Smooth muscle cell (in vitro differentiated cells): ENCODE measurements at regions not wholly inside any gene's neighbourhood (a gene's known extent, or its start where the extent isn't known, plus 50 kb on each side); places are given as distances from the start of the nearest gene placed in this dataset.

Experiments used
- DNase-seq: peaks from one replicate; lab custom pipeline; 2025; ENCODE audit not compliant: unreplicated experiment; lab: John Stamatoyannopoulos, UW
- H2AFZ ChIP-seq: fragments of 200-600 bp; sonication (generic); 2 replicates; pipeline ENCODE4 v1.6.0; 2016; ENCODE audit warnings: antibody characterized with exemption, low read depth, mild to moderate bottlenecking
- H3F3A ChIP-seq: fragments of 200-600 bp; sonication (generic); 2 replicates; pipeline ENCODE4 v1.6.0; 2017; ENCODE audit warnings: antibody characterized with exemption, low read depth
- H3K27ac ChIP-seq: fragments of 200-600 bp; sonication (generic); 2 replicates; pipeline ENCODE4 v1.5.1; 2016; ENCODE audit warnings: low read depth, mild to moderate bottlenecking
- H3K27me3 ChIP-seq: fragments of 200-600 bp; sonication (generic); 2 replicates; pipeline ENCODE4 v1.6.1; 2016; ENCODE audit warnings: low read depth, mild to moderate bottlenecking
- H3K36me3 ChIP-seq: fragments of 200-600 bp; sonication (generic); 2 replicates; pipeline ENCODE4 v1.5.1; 2016; ENCODE audit warnings: low read depth
- H3K4me1 ChIP-seq: fragments of 200-600 bp; sonication (generic); 2 replicates; pipeline ENCODE4 v1.5.1; 2016; ENCODE audit warnings: low read depth
- H3K4me2 ChIP-seq: fragments of 200-600 bp; sonication (generic); 2 replicates; pipeline ENCODE4 v1.6.0; 2016; ENCODE audit warnings: mild to moderate bottlenecking
- H3K4me3 ChIP-seq: fragments of 200-600 bp; sonication (generic); 2 replicates; pipeline ENCODE4 v1.5.1; 2016; ENCODE audit warnings: mild to moderate bottlenecking
- H3K79me2 ChIP-seq: fragments of 200-600 bp; sonication (generic); 2 replicates; pipeline ENCODE4 v1.6.0; 2016; ENCODE audit warnings: low read depth, mild to moderate bottlenecking
- H3K9ac ChIP-seq: fragments of 200-600 bp; sonication (generic); 2 replicates; pipeline ENCODE4 v1.6.0; 2016; ENCODE audit warnings: low read depth
- H3K9me3 ChIP-seq: fragments of 200-600 bp; sonication (generic); replicated peaks from 2 replicates; pipeline ENCODE4 v1.5.1; 2016; ENCODE audit warnings: low read depth
- H4K20me1 ChIP-seq: fragments of 200-600 bp; sonication (generic); 2 replicates; pipeline ENCODE4 v1.6.0; 2016; ENCODE audit warnings: low read depth
- CTCF ChIP-seq: fragments of 200-600 bp; sonication (generic); IDR thresholded peaks from 2 replicates; pipeline ENCODE4 v1.5.1; 2017; ENCODE audit warnings: borderline replicate concordance, mild to moderate bottlenecking, antibody characterized with exemption; ENCODE audit not compliant: insufficient read depth, poor library complexity, severe bottlenecking
- WGBS: methylation state at CpG from one replicate; pipeline ENCODE4 v1.1.7; 2016; ENCODE audit warnings: low lambda C conversion rate; 5-methylcytosine and 5-hydroxymethylcytosine counted together

DNA sequence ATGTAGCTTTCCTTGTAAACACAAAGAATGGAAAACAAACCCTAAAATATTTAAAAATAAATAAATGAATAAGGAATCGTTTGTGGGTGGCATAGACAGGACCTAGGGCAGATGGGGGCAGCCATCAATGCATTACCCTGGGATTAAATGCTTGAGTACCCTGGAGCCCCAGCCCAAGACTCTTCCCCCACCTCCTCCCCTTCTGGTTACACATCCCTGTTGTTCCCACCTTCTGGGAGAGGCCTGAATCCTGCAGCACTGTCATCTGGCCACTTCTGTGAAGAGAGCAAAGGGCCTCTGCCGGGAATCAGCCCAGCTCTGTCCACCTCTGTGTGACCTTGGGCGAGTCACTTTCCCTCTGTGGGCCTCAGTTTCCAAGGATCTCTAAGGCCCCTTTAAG, 61.6 kb upstream of the COL13A1 start:
- TF ChIP-seq CTCF: no peak
- DNase-seq: no peak
- no peak overlapping the region for H3K9ac ChIP-seq
- no peak overlapping the region for H3K27ac ChIP-seq
- no peaks in the 10 kb centered on the region for H3K79me2 ChIP-seq
- H3K4me2 ChIP-seq: no peak overlapping the region
- no peaks in the 10 kb centered on the region for H3F3A ChIP-seq
- H3K36me3 ChIP-seq: no peaks in the 10 kb centered on the region
- 91% methylated on average over 3 of the region's 3 CpGs for WGBS
- no peaks in the 10 kb centered on the region for H3K4me1 ChIP-seq
- H3K4me3 ChIP-seq: no peak overlapping the region
- H3K9me3 ChIP-seq: no peaks in the 10 kb centered on the region
- H2AFZ ChIP-seq: no peak overlapping the region
- H3K27me3 ChIP-seq: no peaks in the 10 kb centered on the region
- no peaks in the 10 kb centered on the region for H4K20me1 ChIP-seq

GRCh38 chr10:69741252-69741651, 60.5 kb upstream of the COL13A1 start:
- H3K36me3 ChIP-seq: no peaks in the 10 kb centered on the region
- no peaks in the 10 kb centered on the region for H3F3A ChIP-seq
- H3K9me3 ChIP-seq: no peaks in the 10 kb centered on the region
- H3K4me2 ChIP-seq: no peak overlapping the region
- WGBS: 94% methylated on average over 1 of the region's 1 CpG
- no peaks in the 10 kb centered on the region for H4K20me1 ChIP-seq
- no peak overlapping the region for H2AFZ ChIP-seq
- H3K4me3 ChIP-seq: no peak overlapping the region
- no peak for TF ChIP-seq CTCF
- H3K4me1 ChIP-seq: no peaks in the 10 kb centered on the region
- H3K9ac ChIP-seq: no peak overlapping the region
- no peak overlapping the region for H3K27ac ChIP-seq
- DNase-seq: no peak
- H3K79me2 ChIP-seq: no peaks in the 10 kb centered on the region
- no peaks in the 10 kb centered on the region for H3K27me3 ChIP-seq

DNA sequence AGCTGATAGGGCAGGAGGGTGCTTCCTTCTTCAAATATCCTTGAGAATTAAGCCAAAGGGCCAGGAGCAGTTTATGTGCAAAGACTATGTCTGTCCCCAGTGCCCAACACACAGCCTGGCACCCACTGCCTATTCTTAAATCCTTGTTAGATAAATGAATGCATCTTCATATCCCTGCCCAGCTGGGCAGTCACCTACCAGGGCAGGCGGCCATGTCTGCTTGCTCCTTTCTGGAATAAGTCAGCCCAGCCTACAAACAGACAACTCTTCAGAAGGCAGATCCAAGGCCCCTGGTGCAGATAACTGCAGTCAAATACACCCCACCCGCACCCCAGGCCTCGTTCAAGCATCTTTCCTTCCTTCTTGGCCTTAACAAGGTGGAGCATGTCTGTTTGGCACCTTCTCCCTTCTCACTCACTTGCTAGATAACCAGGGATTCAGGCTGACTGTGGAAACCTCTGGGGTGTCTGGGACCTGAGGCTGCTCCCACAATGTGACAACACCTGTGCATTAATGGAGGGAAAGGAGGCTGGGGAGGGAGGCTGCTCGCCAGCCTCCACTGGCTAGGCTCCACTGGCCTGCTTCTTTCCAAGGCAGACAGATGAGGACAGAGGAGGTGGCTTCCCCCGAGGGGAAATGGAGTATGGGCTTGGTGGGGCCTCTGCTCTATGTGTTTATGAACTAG, 59.9 kb upstream of the COL13A1 start:
- Histone ChIP-seq H3K4me2 (no peak overlapping the region), H3K36me3 (no peaks in the 10 kb centered on the region), H3K4me1 (no peaks in the 10 kb centered on the region), H3K79me2 (no peaks in the 10 kb centered on the region), H3F3A (no peaks in the 10 kb centered on the region), H3K9ac (no peak overlapping the region), H4K20me1 (no peaks in the 10 kb centered on the region), H3K27ac (no peak overlapping the region), H3K4me3 (no peak overlapping the region), H3K27me3 (no peaks in the 10 kb centered on the region), H3K9me3 (no peaks in the 10 kb centered on the region), H2AFZ (no peak overlapping the region)
- no peak for TF ChIP-seq CTCF
- DNase-seq: no peak
- WGBS: 93% methylated on average over 5 of the region's 5 CpGs

DNA sequence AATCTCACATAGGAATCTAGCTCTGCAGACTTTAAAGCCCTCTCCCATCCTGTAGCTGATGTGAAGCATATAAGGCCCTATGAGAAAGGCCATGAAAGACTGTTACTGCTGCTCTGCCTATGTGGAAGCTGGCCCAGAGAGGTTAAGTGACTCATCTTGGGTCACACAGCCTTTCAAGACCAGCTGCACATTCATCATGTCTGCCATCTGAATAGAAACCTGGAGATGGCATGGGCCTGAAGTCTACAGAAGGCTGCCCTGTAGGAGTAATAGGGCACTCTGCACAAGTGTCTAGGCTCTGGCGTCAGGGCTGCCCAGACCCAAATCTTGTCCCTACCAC, 59.4 kb upstream of the COL13A1 start:
- H3K9me3 ChIP-seq: no peaks in the 10 kb centered on the region

More for the DNA sequence above, 59.4 kb upstream of the COL13A1 start:
- Histone ChIP-seq H3K36me3 (no peaks in the 10 kb centered on the region), H4K20me1 (no peaks in the 10 kb centered on the region), H3K9ac (no peak overlapping the region), H3K4me1 (no peaks in the 10 kb centered on the region), H3K27ac (no peak overlapping the region), H3K4me2 (no peak overlapping the region), H3F3A (no peaks in the 10 kb centered on the region), H2AFZ (no peak overlapping the region), H3K4me3 (no peak overlapping the region), H3K79me2 (no peaks in the 10 kb centered on the region), H3K27me3 (no peaks in the 10 kb centered on the region)
- WGBS: 100% methylated on average over 1 of the region's 1 CpG
- no peak for TF ChIP-seq CTCF
- DNase-seq: no peak
